Breast epithelium (tissue), 4 donors: ENCODE measurements at regions not wholly inside any gene's neighbourhood (a gene's known extent, or its start where the extent isn't known, plus 50 kb on each side); places are given as distances from the start of the nearest gene placed in this dataset.

ENCODE experiments used
- DNase-seq, 2 donors: peaks; one replicate each; pipeline ENCODE4 v3.0.0-alpha.2; 2019; ENCODE audit warnings: low spot score in 2 of 2
- H3K27ac ChIP-seq, 2 donors: fragments of 200-600 bp; sonication (generic) in 1 of 2; one replicate each; pipeline ENCODE4 v1.5.1; 2016 to 2019; ENCODE audit warnings: mild to moderate bottlenecking in 1 of 2
- H3K27me3 ChIP-seq, 2 donors: fragments of 200-600 bp; sonication (generic) in 1 of 2; one replicate each; pipeline versions ENCODE4 v1.5.1 to v1.6.0; 2017 to 2019; ENCODE audit warnings: control low read depth in 1 of 2, mild to moderate bottlenecking in 1 of 2
- H3K36me3 ChIP-seq: fragments of 200-600 bp; one replicate; pipeline ENCODE4 v1.5.1; 2019
- H3K4me1 ChIP-seq, 2 donors: fragments of 200-600 bp; sonication (generic); one replicate each; pipeline ENCODE4 v1.5.1; 2016 to 2019; ENCODE audit warnings: control low read depth in 1 of 2
- H3K4me3 ChIP-seq, 3 donors: fragments of 200-600 bp; sonication (generic); 1 replicate in 2 of 3; 2 replicates in 1 of 3; pipeline ENCODE4 v1.5.1; 2016 to 2019; ENCODE audit warnings: mild to moderate bottlenecking in 3 of 3, moderate library complexity in 2 of 3
- H3K9me3 ChIP-seq, 2 donors: fragments of 200-600 bp; sonication (generic) in 1 of 2; one replicate each; pipeline ENCODE4 v1.5.1; 2016 to 2019; ENCODE audit warnings: control low read depth in 1 of 2
- POLR2A ChIP-seq: fragments of 450-650 bp; IDR thresholded peaks from one replicate; pipeline ENCODE4 v1.6.1; 2016; ENCODE audit warnings: antibody characterized with exemption, mild to moderate bottlenecking, moderate library complexity
- POLR2AphosphoS5 ChIP-seq, 3 donors: sonication (generic); formaldehyde crosslinking; IDR thresholded peaks; one replicate each; pipeline ENCODE4 v1.6.1; 2017; ENCODE audit warnings: antibody characterized with exemption in 3 of 3
- intact Hi-C: fragments of 100-400 bp; cut with DNase I; formaldehyde crosslinking; loops from one replicate; pipeline ENCODE4 v1.15.1; 2023; ENCODE audit warnings: low total_unique reads
- TF ChIP-seq, protein P1 (sequence below), 3 donors: fragments of 450-650 bp; IDR thresholded peaks; one replicate each; pipeline ENCODE4 v1.5.1; 2016 to 2017; ENCODE audit warnings: antibody characterized with exemption in 3 of 3, mild to moderate bottlenecking in 3 of 3, moderate library complexity in 3 of 3

DNA sequence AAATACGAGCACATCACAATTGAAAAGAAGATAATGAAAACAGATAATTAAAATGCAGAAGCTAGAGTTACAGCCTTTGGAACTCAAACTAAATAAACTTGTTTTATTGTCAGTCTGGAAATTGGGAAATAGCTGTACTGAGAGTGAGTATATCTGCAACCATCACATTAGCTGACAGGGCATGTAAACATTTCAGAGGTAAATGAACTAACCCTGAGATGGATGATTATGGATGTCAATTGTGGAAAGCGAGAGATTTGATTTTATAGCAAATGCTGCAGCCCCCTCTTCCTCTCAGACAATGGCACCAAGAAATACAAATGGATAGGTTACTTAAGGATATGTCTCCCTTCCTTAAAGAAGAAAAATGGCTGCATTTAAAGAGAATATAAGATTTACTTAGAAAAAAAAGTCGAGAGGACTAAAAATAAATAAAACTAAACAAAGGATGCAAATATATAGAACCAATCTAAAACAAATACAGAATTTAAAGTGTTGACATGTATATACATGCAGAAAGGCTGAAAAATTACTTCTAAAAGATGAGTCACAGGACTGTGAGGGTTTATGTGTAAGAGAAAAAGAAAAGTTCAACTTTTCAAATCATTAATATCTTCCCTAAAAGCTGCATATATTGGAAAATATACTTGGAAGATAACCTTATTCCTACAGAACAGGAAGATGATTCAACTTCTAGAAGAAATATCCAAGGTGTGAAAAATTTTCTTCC lies 120.3 kb upstream of the FLRT2 start:
- Histone ChIP-seq H3K36me3 (no peaks in the 10 kb centered on the region), H3K27ac (no peak overlapping the region), H3K4me3 (no peak overlapping the region), H3K4me1 (no peaks in the 10 kb centered on the region), H3K27me3 (no peaks in the 10 kb centered on the region), H3K9me3 (no peaks in the 10 kb centered on the region)
- DNase-seq = no peak
- intact Hi-C loops = no loop called here
- TF ChIP-seq POLR2AphosphoS5 (IDR thresholded peaks at IDR 0.05) (no peak), POLR2A (no peak)
- TF ChIP-seq, protein P1, sequence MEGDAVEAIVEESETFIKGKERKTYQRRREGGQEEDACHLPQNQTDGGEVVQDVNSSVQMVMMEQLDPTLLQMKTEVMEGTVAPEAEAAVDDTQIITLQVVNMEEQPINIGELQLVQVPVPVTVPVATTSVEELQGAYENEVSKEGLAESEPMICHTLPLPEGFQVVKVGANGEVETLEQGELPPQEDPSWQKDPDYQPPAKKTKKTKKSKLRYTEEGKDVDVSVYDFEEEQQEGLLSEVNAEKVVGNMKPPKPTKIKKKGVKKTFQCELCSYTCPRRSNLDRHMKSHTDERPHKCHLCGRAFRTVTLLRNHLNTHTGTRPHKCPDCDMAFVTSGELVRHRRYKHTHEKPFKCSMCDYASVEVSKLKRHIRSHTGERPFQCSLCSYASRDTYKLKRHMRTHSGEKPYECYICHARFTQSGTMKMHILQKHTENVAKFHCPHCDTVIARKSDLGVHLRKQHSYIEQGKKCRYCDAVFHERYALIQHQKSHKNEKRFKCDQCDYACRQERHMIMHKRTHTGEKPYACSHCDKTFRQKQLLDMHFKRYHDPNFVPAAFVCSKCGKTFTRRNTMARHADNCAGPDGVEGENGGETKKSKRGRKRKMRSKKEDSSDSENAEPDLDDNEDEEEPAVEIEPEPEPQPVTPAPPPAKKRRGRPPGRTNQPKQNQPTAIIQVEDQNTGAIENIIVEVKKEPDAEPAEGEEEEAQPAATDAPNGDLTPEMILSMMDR (IDR thresholded peaks at IDR 0.05) = no peak

DNA sequence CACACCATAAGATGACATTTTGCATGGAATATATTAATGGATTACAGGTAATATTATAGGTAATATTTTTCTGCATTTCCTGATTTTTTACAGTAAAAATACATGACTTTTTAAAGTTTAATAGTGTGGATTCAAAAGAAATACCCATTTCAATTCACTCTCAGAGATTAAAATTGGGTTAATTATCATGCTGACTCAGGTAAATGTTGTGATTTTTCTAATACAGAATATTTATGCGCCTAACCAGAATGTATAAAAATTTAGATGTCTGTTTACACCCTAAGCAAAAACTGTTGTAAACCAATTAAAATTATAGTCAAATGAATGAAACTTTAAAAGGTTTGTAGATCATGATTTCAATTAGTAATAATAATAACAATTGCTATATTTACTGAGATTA lies 117.2 kb upstream of the FLRT2 start:
- H3K4me1 ChIP-seq = no peaks in the 10 kb centered on the region
- DNase-seq = no peak
- H3K9me3 ChIP-seq = no peaks in the 10 kb centered on the region
- TF ChIP-seq POLR2A (no peak), POLR2AphosphoS5 (IDR thresholded peaks at IDR 0.05) (no peak)
- TF ChIP-seq, protein P1 (IDR thresholded peaks at IDR 0.05) = no peak
- no peak overlapping the region for H3K4me3 ChIP-seq
- H3K27ac ChIP-seq = no peak overlapping the region
- intact Hi-C loops = no loop called here
- no peaks in the 10 kb centered on the region for H3K36me3 ChIP-seq
- H3K27me3 ChIP-seq = no peaks in the 10 kb centered on the region

DNA sequence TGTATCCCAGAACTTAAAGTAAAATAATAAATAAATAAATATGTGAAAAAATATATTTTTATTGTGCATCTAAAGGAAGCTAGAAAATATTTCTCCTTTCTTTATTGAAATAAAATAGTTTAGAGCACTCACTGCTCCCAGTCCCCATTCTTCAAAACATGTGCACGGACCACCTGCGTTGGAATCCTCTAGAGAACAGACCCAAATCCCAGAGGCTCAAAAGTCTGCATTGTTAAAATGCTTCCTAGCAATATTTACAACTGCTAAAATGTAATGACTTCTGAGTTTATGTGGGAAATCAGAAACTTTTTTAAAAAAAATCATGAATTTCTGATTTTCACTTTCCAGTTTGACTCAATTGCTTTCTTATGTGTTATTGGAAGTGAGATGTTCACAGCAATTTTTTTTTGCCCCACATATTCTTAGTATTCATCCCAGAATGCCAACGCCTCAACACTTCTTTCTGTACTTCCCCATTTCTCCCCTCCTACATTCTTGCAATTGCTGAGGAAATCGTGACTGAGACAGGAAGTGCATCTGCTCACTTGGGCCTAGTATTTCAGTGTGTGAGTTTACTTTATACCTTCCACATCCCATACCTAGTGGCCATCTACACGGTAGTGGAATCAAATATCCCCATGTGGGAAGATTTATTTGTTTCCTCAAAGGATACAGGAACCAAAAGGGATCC lies 116.0 kb upstream of the FLRT2 start:
- TF ChIP-seq POLR2AphosphoS5 (IDR thresholded peaks at IDR 0.05) (no peak), POLR2A (no peak)
- TF ChIP-seq, protein P1 (IDR thresholded peaks at IDR 0.05) = no peak
- intact Hi-C loops = no loop called here

DNA sequence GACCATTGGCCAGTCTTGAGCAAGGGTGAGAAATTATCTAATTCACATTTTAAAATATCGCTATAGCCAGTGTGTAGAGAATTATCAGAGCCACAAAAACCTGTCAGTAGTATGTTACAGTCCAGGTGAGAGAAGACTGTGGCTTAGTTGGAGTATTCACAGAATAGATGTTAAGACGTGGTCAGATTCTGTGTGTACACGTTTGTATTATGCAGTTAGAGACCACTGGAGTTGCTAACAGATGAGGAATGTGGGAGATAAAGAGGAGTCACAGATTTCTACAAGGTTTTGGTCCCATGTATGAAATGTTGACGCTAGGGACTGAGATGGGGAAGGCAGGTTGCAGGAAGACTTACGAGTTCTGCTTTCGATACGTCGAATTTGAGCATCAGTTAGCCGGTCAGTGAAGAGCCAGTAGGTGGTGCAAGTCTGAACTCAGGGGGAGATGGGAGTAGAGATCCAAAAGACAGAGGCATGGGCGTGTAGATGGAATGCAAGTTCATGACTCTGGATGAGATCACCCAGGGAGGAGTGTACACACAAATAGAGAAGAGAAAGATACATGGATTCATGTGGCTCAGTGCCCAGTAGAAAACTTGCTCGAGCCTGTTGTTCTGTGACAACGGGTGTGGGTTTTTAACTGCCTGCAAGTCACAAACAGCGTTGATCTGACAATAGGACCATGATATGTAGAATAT lies 114.8 kb upstream of the FLRT2 start:
- Histone ChIP-seq H3K27ac (peak overlapping the region; percentile 50 to 74), H3K4me1 (no peaks in the 10 kb centered on the region), H3K36me3 (no peaks in the 10 kb centered on the region), H3K27me3 (no peaks in the 10 kb centered on the region), H3K4me3 (peak overlapping the region in 2 of 3 donors; percentile 27 to 34), H3K9me3 (no peaks in the 10 kb centered on the region)
- intact Hi-C loops = no loop called here
- DNase-seq = peak in 1 of 2 donors; percentile 65
- TF ChIP-seq, protein P1 (IDR thresholded peaks at IDR 0.05) = peak in 2 of 3 donors; percentile 11 to 31
- TF ChIP-seq POLR2A (no peak), POLR2AphosphoS5 (IDR thresholded peaks at IDR 0.05) (peak in 1 of 3 donors; percentile 10)

More for the DNA sequence above, 116.0 kb upstream of the FLRT2 start:
- Histone ChIP-seq H3K27ac (no peak overlapping the region), H3K4me1 (no peaks in the 10 kb centered on the region), H3K36me3 (no peaks in the 10 kb centered on the region), H3K4me3 (no peak overlapping the region), H3K27me3 (no peaks in the 10 kb centered on the region), H3K9me3 (no peaks in the 10 kb centered on the region)
- DNase-seq = no peak

DNA sequence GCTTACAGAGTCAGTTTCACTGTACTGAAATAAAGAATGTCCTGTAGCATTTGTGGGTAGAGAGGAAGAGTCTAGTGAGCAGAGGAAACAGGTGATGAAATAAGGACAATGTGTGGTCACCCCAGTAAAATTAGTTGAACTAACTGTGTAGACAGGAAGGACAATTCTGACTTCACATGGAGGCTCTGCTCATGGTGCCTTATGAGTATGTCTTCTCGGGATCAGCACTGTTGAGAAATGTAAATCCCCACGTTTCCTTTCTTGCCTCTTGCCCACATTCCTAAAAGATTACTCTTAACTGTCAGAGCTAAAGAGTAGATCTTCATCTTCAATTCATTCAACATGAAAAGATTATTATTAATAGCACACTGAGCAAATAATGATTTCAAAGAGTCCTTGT lies 113.2 kb upstream of the FLRT2 start:
- intact Hi-C loops = no loop called here
- no peaks in the 10 kb centered on the region for H3K4me1 ChIP-seq
- H3K9me3 ChIP-seq = no peaks in the 10 kb centered on the region
- no peaks in the 10 kb centered on the region for H3K36me3 ChIP-seq
- TF ChIP-seq, protein P1 (IDR thresholded peaks at IDR 0.05) = no peak
- TF ChIP-seq POLR2A (no peak), POLR2AphosphoS5 (IDR thresholded peaks at IDR 0.05) (no peak)
- DNase-seq = no peak
- no peaks in the 10 kb centered on the region for H3K27me3 ChIP-seq
- H3K27ac ChIP-seq = peak overlapping the region in 1 of 2 donors; percentile 1
- no peak overlapping the region for H3K4me3 ChIP-seq
